SU-DHL-6 (cell line): ENCODE measurements at regions not wholly inside any gene's neighbourhood (a gene's known extent, or its start where the extent isn't known, plus 50 kb on each side); places are given as distances from the start of the nearest gene placed in this dataset.

Experiments used
- H2AFZ ChIP-seq: fragments of 200-600 bp; sonication (generic); 2 replicates; pipeline ENCODE4 v1.6.1; 2014; ENCODE audit warnings: low read depth, mild to moderate bottlenecking, moderate library complexity, mixed read lengths, antibody characterized with exemption, low read length; ENCODE audit not compliant: severe bottlenecking
- H3F3A ChIP-seq: fragments of 200-600 bp; shearing (Covaris generic); 2 replicates; pipeline ENCODE4 v1.6.0; 2016; ENCODE audit warnings: antibody characterized with exemption, mild to moderate bottlenecking; ENCODE audit not compliant: insufficient read depth
- H3K27ac ChIP-seq: fragments of 200-600 bp; sonication (generic); 2 replicates; pipeline ENCODE4 v1.5.1; 2016; ENCODE audit warnings: low read depth, mild to moderate bottlenecking, low read length, moderate library complexity, mixed read lengths
- H3K27me3 ChIP-seq: fragments of 200-600 bp; sonication (generic), shearing (Covaris generic); 2 replicates; pipeline ENCODE4 v1.6.0; 2014; ENCODE audit warnings: mild to moderate bottlenecking, low read length
- H3K36me3 ChIP-seq: fragments of 200-600 bp; sonication (generic); 2 replicates; pipeline ENCODE4 v1.6.1; 2014; ENCODE audit warnings: mild to moderate bottlenecking, low read length, mixed read lengths
- H3K4me2 ChIP-seq: fragments of 300-600, 200-600 bp; shearing (Covaris generic), sonication (generic); 2 replicates; pipeline ENCODE4 v1.6.0; 2014; ENCODE audit warnings: low read length, low read depth, mild to moderate bottlenecking; ENCODE audit not compliant: poor library complexity, severe bottlenecking
- H3K4me3 ChIP-seq: fragments of 200-600 bp; sonication (generic); 2 replicates; pipeline ENCODE4 v1.5.1; 2014; ENCODE audit warnings: antibody characterized with exemption, low read length, mild to moderate bottlenecking, mixed read lengths; ENCODE audit not compliant: insufficient read depth, poor library complexity, severe bottlenecking
- H3K79me2 ChIP-seq: fragments of 200-600 bp; sonication (generic); 2 replicates; pipeline ENCODE4 v1.6.1; 2014; ENCODE audit warnings: mild to moderate bottlenecking, low read length, moderate library complexity; ENCODE audit not compliant: insufficient read depth
- H3K9ac ChIP-seq: fragments of 200-600 bp; sonication (generic); 2 replicates; pipeline ENCODE4 v1.7.0; 2014; ENCODE audit warnings: mild to moderate bottlenecking, low read length
- H3K9me2 ChIP-seq: fragments of 200-600 bp; sonication (generic); replicated peaks from 2 replicates; pipeline ENCODE4 v1.6.1; 2014; ENCODE audit warnings: low read length; ENCODE audit not compliant: insufficient read depth
- H3K9me3 ChIP-seq: fragments of 200-600 bp; sonication (generic); 2 replicates; pipeline ENCODE4 v1.6.1; 2014; ENCODE audit warnings: low read length, mixed read lengths; ENCODE audit not compliant: insufficient read depth
- H4K20me1 ChIP-seq: fragments of 200-600 bp; sonication (generic); 2 replicates; pipeline ENCODE4 v1.6.1; 2014; ENCODE audit warnings: low read depth, mild to moderate bottlenecking, antibody characterized with exemption, low read length, moderate library complexity, mixed read lengths
- EZH2phosphoT487 ChIP-seq: fragments of 200-600 bp; sonication (generic), shearing (Covaris generic); conservative IDR thresholded peaks from 2 replicates; pipeline ENCODE4 v1.6.1; 2018; ENCODE audit warnings: mild to moderate bottlenecking, antibody characterized with exemption, low read length, moderate library complexity, mixed read lengths
- TF ChIP-seq, protein P1 (sequence below): fragments of 200-600 bp; sonication (generic); IDR thresholded peaks from one replicate; pipeline ENCODE4 v1.5.1; 2017; ENCODE audit warnings: antibody characterized with exemption, mild to moderate bottlenecking, low read length, moderate library complexity; ENCODE audit not compliant: insufficient read depth, poor library complexity, severe bottlenecking

DNA sequence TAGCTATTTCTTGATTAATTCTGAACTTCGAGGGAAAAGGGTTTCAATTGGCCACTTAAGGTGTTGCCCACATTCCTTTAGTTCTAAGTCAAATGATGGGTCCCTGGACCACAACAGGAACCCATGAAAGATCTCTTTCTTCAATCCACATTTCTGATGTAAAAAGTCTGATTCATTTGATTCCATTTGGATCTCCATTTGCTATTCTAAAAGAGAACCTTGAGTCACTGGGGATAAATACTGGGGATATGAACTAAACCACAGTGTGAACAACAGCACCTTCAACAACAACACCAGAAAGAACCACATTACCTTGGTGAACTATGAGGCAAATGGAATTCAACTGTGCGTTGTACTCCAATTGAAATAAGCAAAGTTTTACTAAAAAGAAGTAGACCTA, 108.9 kb upstream of the IRX5 start:
- no peaks in the 10 kb centered on the region for H3K9me3 ChIP-seq
- H4K20me1 ChIP-seq: no peaks in the 10 kb centered on the region
- no peaks in the 10 kb centered on the region for H3K79me2 ChIP-seq
- H3K27ac ChIP-seq: no peak overlapping the region
- H3K4me2 ChIP-seq: no peak overlapping the region
- TF ChIP-seq, protein P1, sequence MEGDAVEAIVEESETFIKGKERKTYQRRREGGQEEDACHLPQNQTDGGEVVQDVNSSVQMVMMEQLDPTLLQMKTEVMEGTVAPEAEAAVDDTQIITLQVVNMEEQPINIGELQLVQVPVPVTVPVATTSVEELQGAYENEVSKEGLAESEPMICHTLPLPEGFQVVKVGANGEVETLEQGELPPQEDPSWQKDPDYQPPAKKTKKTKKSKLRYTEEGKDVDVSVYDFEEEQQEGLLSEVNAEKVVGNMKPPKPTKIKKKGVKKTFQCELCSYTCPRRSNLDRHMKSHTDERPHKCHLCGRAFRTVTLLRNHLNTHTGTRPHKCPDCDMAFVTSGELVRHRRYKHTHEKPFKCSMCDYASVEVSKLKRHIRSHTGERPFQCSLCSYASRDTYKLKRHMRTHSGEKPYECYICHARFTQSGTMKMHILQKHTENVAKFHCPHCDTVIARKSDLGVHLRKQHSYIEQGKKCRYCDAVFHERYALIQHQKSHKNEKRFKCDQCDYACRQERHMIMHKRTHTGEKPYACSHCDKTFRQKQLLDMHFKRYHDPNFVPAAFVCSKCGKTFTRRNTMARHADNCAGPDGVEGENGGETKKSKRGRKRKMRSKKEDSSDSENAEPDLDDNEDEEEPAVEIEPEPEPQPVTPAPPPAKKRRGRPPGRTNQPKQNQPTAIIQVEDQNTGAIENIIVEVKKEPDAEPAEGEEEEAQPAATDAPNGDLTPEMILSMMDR: no peak
- TF ChIP-seq EZH2phosphoT487: no peak
- H3K9me2 ChIP-seq: no peaks in the 10 kb centered on the region
- no peak overlapping the region for H2AFZ ChIP-seq
- H3K27me3 ChIP-seq: no peaks in the 10 kb centered on the region
- no peaks in the 10 kb centered on the region for H3K36me3 ChIP-seq
- no peak overlapping the region for H3K4me3 ChIP-seq
- H3K9ac ChIP-seq: no peak overlapping the region
- no peaks in the 10 kb centered on the region for H3F3A ChIP-seq

DNA sequence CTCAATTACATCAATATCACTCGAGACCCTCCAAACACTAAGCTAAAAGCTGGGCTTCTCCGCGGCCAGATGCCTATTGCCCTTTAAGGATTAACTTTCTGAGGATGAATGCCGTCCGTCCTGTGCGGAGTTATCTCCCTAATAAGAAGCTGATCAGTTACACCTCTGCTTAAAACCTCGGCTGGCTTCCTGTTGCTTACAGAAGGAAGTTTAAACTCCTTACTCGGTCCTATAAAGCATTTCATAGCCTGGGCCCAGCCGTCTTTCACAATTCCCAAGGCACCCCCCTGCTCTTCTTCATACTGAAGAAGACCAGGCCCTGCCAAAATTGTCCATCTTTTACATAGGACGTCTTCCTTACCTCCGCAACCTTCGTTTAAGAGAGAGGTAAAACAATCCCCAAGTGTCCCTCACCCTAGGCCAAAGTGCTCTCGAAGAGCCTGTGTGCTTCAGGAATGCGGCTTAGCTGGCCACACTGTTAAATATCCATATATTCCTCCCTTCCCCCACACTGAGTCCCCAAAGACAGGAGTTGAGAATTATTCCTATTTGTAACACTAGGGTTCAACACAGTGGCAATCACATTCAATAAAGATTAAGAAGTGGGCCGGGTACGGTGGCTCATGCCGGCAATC, 112.6 kb upstream of the IRX5 start:
- Histone ChIP-seq H3K9me3 (no peaks in the 10 kb centered on the region), H3K27me3 (no peaks in the 10 kb centered on the region), H3K4me2 (no peak overlapping the region), H3K79me2 (no peaks in the 10 kb centered on the region), H4K20me1 (no peaks in the 10 kb centered on the region), H3K4me3 (no peak overlapping the region), H3F3A (no peaks in the 10 kb centered on the region), H2AFZ (no peak overlapping the region), H3K27ac (no peak overlapping the region), H3K9ac (no peak overlapping the region), H3K9me2 (no peaks in the 10 kb centered on the region), H3K36me3 (no peaks in the 10 kb centered on the region)
- TF ChIP-seq EZH2phosphoT487: no peak
- TF ChIP-seq, protein P1: no peak

DNA sequence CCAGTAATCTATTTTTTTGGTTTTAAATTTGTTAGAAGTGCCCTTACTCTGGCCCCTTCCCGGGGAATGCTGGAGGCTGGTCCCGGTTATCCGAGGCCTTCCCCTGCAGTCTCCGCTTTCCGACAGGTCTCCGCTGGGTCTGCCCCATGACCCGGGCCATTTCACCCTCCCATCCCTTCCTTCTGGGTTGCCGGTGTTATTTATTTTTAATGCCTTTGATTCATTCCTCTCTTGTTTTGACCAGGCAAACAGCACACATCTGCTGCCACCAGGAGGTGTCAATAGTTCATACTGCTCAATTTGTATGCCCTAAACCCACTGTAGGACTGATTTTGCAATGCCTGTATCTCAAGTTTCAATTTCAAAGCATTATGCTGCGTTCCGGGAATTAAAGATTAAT, 113.2 kb upstream of the IRX5 start:
- Histone ChIP-seq H4K20me1 (no peaks in the 10 kb centered on the region), H3K79me2 (no peaks in the 10 kb centered on the region), H3K4me2 (no peak overlapping the region), H3F3A (no peaks in the 10 kb centered on the region), H3K36me3 (no peaks in the 10 kb centered on the region), H3K4me3 (no peak overlapping the region), H3K9ac (no peak overlapping the region), H3K9me2 (no peaks in the 10 kb centered on the region), H3K9me3 (no peaks in the 10 kb centered on the region), H3K27me3 (no peaks in the 10 kb centered on the region), H3K27ac (no peak overlapping the region), H2AFZ (no peak overlapping the region)
- TF ChIP-seq, protein P1: no peak
- no peak for TF ChIP-seq EZH2phosphoT487
